AML-193 (cell line): ENCODE measurements at regions not wholly inside any gene's neighbourhood (a gene's known extent, or its start where the extent isn't known, plus 50 kb on each side); places are given as distances from the start of the nearest gene placed in this dataset.
"Not testable (repeated sequence)": the region's sequence is repeated elsewhere in the genome, so short reads cannot be mapped to it uniquely, and the experiment has no call there.

Experiments
- DNase-seq, 2 experiments: peaks; one replicate each; lab custom pipeline; 2025; lab: John Stamatoyannopoulos, UW

GRCh38 chr16:29130131-29130711, 145.4 kb downstream of the LAT start:
- DNase-seq = not testable (repeated sequence)

- peak; percentile 14 to 22 for DNase-seq
Measured at GRCh38 chr16:29129458-29130038, 144.7 kb downstream of the LAT start.

- DNase-seq = not testable (repeated sequence)
Measured at GRCh38 chr16:29128732-29129457, 144.0 kb downstream of the LAT start.

GRCh38 chr16:29127806-29128420, 143.1 kb downstream of the LAT start:
- DNase-seq = not testable (repeated sequence)

GRCh38 chr16:29126616-29127015, 141.8 kb downstream of the LAT start:
- no peak for DNase-seq

- DNase-seq = peak; percentile 77 to 80
Measured at GRCh38 chr16:29126057-29126494, 141.2 kb downstream of the LAT start.

GRCh38 chr16:29124828-29125227, 140.0 kb downstream of the LAT start:
- no peak for DNase-seq

GRCh38 chr16:29124162-29124561, 139.3 kb downstream of the LAT start:
- not testable (repeated sequence) for DNase-seq

GRCh38 chr16:29120680-29121079, 135.8 kb downstream of the LAT start:
- DNase-seq = not testable (repeated sequence)

GRCh38 chr16:29118301-29118957, 133.6 kb downstream of the LAT start:
- peak in 1 of 2 experiments; percentile 19 for DNase-seq

GRCh38 chr16:29117631-29118030, 132.8 kb downstream of the LAT start:
- no peak for DNase-seq

GRCh38 chr16:29116980-29117379, 132.1 kb downstream of the LAT start:
- DNase-seq = no peak

GRCh38 chr16:29116207-29116606, 131.4 kb downstream of the LAT start:
- DNase-seq = not testable (repeated sequence)

- DNase-seq = not testable (repeated sequence)
Measured at GRCh38 chr16:29115802-29116141, 130.9 kb downstream of the LAT start.

- peak; percentile 63 to 66 for DNase-seq
Measured at GRCh38 chr16:29114989-29115801, 130.3 kb downstream of the LAT start.

- no peak for DNase-seq
Measured at GRCh38 chr16:29114574-29114973, 129.7 kb downstream of the LAT start.

- not testable (repeated sequence) for DNase-seq
Measured at GRCh38 chr16:29113446-29113845, 128.6 kb downstream of the LAT start.

- DNase-seq = no peak
Measured at GRCh38 chr16:29112755-29113347, 128.0 kb downstream of the LAT start.

- not testable (repeated sequence) for DNase-seq
Measured at GRCh38 chr16:29111901-29112680, 127.2 kb downstream of the LAT start.

- DNase-seq = no peak
Measured at GRCh38 chr16:29111421-29111820, 126.6 kb downstream of the LAT start.
